SHP77 (cell line): ENCODE measurements at regions not wholly inside any gene's neighbourhood (a gene's known extent, or its start where the extent isn't known, plus 50 kb on each side); places are given as distances from the start of the nearest gene placed in this dataset.
"Not testable (repeated sequence)": the region's sequence is repeated elsewhere in the genome, so short reads cannot be mapped to it uniquely, and the experiment has no call there.

ENCODE experiments used
- DNase-seq, 2 experiments: peaks; one replicate each; lab custom pipeline; 2025; lab: John Stamatoyannopoulos, UW

DNA sequence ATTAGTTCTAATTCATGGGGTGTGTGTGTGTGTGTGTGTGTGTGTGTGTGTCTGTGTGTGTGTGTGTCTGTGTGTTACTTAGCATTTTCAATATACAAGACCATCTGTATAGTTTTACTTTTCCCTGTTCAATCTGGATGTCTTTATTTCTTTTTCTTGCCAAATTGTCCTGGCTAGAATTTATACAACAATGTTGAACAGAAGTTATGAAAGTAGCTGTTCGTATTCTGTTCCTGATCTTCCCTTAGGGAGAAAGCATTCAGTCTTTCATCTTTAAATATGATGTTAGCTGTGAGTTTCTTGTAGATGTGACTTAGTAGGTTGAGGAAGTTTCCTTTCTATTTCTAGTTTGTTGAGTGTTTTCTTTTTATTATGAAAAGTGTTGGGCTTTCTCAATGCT is 101.0 kb upstream of the ADRA1D start:
- DNase-seq = no peak

DNA sequence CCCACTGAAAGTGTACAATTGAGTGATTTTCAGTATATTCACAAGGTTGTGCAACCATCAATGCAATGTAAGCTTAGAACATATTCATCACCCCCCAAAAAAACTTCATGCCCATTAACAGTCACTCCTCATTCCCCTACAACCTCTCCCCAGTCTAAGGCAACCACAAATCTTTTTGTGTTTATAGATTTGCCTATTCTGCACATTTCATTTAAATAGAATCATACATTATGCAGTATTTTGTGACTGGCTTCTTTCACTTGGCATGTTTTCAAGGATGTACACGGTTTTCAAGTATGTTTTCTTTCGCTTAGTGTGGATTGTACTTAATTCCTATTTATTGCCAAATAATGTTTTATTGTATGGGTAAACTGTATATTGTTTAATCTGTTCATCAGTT is 95.6 kb upstream of the ADRA1D start:
- no peak for DNase-seq

DNA sequence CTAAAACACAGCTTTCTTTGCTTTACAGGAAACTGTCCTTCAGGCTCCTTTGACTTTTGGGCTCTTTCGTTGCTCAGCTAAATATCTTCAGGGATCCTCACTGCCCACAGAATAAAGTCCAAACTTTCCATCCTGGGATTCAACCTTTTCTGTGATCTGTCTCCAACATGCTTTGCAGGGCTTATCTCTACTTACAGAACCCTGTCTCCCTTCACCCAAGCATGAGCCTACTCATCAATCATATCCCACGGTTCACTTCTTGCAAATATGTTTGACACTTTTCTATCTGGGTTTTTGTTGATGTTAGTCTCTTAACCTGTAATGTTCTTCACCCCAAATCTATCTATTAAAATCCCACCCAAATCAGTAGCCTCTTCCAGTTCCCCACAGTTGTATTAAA is 93.5 kb upstream of the ADRA1D start:
- DNase-seq = no peak

DNA sequence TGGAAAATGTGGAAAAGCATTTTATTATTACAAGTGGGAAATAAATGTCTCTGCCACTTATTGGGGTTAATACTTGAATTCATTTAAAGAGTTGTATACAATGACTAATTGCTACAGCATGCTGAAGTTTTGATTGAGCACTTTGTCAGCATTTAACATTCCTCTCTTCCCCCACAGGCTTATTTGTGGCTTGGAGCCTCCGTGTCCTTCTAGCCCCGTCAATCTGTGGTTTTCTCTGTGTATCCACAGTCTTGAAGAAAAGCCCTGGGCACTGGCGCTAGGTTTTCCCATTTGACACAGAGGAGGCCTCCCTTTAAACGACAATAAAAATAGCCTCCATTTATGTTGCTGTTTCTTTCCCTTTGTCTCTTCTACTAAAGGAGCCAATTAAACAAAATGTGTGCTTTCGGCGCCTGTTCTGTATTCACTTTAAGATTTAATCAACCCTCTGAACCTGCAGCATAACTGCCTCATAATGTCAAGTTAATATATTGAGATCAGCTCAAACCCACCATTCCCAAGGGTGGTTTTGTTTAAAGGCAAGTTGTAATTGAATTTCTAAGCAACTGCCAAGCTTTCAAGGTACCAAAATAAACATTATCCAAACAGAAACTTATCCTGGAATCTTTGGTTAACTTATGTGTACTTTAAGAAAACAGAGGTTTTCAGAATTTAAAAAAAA is 92.9 kb upstream of the ADRA1D start:
- DNase-seq = no peak

DNA sequence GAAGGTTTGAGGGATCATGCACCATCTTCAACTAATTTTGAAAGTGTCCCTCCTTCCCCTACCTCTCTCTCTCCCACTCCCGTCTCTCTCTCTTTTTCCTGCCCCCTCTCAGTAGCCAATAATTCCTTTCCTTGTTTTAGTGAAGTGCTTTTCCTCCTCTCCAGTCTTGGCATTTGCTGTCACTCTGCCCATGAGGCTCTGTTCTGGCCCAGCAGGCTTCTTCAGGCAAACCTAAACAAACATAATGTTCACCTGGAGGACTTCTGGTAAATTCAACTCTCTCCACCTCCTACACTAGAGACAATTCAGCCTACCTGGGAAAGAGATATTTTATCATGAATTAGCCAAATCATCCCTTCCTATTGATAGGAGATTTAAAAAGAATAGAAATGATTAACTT is 86.6 kb upstream of the ADRA1D start:
- no peak for DNase-seq

DNA sequence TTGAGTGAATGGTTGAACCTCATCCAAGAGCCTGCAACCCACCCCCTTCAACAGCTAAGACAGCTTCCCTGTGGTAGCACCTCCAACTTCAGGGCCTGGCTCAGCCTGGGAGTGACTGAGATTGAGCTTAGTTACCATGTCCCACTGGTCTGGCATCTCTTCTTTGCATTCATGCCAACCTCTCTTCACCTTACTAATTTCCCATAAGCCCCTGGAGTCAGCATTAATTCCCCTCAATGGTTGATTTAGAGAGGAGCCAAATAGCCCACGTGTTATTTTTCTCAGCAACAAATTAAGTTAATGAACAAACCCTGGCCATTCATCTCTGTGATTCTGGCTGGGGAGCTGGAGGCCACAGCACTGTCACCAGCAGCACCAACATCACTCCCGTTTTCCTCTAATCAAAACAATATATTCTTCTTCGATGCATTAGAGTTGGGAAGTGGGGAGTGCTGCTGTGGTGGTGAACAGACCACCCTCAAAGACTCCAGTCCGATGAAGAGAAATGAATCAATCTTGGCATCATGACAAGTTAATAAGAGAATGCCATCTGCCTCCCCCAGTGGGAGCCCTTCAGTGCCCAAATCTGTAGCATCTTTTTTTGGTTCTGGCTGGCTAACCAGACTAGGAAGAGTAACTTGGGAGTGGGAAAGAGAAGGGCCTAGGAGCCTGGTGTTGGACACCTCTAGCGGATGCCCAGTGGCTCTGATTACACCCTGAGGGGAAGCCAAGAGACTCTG is 83.2 kb upstream of the ADRA1D start:
- DNase-seq = no peak

DNA sequence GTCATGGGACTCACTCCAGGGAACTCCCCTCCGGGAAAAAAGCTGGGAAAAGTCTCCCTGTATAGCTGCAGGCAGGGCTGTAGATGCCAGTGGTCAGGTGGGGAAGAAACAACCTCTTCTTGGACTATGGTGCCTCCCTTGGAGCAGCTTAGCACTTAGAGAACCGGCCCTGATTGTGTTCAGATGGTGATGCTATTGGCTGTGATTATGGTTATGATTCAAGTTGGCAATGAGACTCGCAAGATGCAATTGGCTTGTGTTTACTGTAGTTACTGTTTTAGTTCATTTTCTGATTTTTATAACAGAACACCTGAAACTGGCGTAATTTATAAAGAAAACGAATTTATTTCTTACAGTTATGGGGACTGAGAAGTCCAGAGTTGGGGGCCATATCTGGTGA is 80.9 kb upstream of the ADRA1D start:
- no peak for DNase-seq

DNA sequence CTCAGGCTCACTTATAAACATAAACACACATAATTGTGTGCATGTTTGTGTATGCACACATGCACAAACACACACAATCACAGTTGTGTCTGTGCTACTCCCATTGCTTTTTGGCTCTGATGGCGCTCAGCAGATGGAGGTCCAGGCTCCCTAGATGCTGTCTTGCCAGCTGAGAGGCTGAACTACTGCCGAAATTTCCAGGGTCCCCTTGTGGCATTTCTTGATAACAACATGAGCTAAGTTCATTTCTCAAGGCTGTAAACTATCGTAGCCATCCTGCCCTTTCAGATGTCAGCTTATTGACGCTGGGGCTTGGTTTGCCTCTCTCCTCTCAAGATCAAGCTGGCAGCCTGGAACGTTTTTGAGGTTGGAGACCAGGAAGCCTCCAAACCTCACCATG is 80.1 kb upstream of the ADRA1D start:
- no peak for DNase-seq

DNA sequence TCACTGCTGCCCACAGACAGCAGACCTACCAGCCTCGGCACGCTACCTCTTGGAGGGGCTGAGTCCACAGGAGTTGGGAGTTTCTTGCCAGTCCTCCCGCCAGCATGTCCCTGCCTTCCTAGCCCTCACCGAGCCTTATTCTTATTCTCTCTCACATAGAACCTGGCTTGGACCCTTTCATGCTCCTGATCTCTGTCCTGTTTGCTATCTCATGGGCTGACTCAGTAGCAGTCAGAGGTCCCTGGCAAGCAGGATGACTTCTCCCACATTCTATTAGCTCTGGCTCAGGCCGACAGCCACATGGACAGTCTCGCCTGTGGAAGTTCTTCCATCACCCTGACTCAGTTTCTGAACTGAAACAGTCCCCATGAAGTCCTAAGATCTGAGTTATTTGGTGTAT is 79.5 kb upstream of the ADRA1D start:
- DNase-seq = no peak

DNA sequence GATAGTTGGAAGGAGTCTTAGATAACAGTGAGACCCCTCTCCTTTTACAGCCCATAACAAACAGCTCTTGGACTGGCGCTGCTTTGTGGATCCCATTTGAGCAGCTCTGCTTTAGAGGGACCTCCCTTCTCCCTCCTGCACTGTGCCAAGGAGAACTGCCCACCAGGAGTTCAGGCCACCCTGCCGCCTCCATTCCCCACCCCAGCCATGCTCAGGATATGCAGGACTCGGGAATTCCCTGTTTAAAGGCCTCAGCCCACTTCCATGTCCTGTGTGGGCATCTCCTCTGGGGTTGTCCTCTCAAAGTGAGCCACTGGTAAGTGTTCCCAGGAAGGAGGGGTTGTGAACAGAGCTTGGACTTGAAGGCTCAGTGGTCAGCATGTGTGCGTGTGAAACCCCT is 78.9 kb upstream of the ADRA1D start:
- no peak for DNase-seq

DNA sequence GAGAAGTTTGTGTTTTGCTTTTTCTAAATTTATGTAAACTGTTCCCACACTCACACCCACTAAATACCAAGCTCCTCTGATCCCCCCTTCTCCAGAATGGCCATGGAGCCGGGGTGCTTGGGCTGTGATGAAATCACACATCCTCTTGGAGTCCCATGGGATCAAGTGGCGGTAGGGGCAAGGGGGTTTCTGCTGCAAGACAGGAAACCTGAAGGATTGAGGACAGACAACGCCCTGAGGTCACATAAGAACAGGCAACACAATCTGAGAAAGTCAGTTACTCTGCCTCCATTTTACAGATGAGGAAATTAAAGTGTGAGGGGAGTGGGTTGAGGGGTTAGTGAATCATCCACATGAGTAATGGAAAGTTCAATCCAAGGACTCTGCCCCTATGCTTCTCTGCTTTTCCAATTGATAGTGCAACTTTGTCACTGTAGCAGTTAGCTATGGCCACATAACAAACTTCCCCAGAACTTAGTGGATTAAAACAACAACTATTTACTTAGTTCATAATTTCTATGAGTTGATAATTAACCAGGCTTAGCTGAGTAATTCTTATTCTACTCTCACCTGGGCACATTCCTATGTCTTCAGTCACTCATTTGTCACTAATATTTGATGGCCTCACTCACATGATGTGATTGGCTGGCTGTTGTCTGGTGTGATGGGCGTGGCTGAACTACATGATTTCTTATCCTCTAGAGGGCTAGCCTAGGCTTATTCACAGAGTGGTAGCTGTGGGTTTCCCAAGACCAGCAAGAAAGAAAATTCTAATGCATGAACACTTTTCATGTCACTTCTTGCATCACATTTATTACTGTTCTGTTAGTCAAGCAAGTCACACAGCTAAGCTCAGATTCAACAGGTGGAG is 77.3 kb upstream of the ADRA1D start:
- DNase-seq = no peak

DNA sequence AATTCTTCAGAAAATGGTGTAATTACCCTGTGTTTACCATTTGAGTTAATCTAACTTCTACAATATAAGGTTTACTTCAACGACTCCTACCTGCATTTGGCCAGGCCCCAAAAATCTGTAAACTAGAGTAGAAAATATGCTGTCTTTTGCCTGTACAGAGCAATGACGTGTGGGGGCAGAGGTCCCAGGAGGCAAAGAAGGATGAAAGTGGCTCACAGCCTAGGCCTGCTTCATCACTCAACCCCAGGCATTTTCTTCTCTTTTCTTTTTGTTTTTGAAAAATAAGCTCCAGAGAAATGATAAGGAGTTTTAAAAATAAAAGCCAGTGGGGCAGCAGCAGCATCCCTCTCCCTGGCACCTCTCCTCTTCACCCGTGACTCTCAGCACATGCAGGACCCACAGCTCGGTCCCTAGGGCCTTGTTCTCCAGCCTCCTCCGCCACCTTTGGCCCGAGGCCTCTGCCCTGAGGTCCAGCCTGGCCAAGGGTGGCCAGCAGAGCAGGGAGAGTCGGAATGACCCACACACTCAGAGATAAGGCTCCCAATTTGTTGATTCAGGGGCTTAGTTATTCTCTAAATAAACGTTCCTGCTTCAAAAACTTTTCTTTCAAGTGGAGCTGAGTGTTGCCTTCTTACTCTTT is 76.6 kb upstream of the ADRA1D start:
- DNase-seq = no peak

DNA sequence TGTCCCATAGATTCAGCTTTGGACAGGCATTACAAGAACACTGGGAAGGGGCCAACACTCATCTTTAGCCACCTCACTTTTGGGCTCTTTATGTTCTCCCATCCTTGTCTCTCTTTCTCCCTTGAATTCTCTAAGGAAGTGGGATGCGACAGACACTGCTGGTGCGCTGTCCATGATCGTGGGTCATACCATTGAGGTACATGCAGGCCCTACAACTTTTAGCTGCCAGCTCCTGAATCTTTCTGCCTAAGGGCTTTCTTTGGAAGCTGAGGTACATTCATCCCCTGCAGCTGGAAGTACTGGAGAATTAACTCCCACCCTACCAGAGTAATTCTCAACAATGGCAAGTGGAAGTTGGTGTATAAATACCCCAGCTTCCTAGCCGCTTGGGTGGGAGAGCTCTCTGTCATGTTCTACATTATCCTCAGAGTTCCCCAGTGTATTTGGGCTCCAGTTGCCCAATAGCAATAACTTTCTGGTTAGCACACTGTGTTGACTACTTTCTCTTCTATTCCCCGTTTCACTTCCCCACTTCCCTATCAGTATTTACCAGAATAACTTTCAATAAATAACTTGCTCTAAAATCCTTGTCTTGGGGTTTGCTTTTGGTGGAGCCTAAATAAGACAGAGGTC is 75.6 kb upstream of the ADRA1D start:
- no peak for DNase-seq

DNA sequence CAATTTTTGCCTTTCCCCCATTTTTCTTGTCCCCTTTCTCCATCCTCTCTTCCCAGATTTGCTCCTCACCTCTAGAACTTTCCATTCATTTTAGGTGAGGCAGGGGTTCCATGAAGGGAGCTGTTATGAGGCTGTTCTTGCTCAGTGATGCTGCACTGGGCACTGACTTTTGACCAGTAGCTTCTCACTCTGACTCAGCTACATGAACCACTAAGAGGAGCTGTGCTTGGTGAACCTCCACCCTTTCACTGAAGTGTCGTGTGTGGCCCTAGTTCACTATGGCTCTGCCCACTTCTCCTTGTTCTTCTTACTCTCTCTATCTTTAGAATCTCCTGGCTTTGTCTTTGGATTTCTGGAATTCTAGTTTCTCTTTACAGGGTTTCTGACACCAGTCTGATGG is 73.4 kb upstream of the ADRA1D start:
- DNase-seq = no peak

DNA sequence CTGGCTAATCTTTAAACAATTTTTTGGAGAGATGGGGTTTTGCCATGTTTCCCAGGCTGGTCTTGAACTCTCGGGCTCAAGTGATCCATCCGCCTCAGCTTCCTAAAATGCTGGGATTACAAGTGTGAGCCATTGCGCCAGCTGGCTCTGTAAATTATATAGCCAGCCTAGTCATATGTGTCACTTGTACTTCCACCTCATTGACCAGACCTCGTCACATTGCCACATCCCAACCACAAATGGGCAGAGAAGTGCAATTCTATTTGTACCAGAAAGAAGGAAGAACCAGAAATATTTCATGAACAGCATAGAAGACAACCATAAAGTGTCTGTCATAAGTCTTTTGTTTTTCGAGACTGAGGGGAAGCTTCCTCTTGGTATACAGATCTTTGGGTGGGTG is 71.2 kb upstream of the ADRA1D start:
- DNase-seq = no peak

DNA sequence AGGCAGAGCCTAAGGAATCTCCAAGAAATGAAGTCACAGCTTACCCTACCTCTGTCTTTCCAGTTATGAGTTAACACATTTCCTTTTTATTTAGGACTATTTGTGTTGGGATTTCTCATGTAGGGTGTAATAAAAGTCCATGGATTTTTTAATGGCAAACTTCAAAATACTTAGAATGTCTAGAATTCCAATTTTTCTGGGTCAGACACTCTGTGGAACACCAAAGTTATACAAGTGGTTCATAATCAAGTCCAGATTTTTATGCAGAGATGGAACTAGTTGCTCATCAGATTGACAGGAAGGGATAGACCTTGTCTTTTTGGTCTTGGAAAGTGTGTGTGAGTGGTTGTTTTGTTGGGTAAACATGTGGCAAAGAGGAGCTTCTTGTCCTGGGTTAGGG is 69.8 kb upstream of the ADRA1D start:
- DNase-seq = no peak

DNA sequence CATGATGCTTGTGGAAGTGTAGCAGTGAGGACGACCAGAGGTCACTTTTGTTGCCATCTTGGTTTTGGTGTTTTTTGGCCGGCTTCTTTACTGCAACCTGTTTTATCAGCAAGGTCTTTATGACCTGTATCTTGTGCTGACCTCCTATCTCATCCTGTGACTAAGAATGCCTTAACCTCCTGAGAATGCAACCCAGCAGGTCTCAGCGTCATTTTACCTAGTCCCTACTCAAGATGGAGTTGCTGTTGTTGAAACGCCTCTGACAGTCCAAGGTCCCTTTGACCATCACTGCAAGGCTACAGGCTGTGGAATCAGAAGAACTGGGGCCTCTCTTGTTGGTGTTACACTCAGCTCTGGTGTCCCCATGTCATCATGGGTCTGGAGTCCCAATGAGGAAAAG is 61.5 kb upstream of the ADRA1D start:
- not testable (repeated sequence) for DNase-seq

DNA sequence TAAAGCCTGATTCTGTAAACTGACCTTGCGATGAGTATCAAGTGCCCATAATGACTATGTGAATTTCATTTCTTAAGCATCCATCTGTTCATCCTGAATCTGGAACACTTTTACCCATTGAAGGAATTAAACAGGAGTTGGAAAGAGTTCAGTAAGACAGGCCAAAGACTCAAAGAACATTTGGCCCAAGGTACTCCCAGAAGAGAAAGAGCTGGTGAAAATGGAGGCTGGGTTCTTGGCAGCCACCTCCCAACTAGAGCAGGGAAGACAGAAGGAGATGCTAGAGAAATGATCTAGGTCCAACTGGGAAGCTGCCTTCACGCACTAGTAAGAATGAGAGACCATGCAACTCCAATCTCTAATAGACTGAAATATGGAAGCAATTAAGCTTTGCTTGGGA is 57.1 kb upstream of the ADRA1D start:
- DNase-seq = no peak

DNA sequence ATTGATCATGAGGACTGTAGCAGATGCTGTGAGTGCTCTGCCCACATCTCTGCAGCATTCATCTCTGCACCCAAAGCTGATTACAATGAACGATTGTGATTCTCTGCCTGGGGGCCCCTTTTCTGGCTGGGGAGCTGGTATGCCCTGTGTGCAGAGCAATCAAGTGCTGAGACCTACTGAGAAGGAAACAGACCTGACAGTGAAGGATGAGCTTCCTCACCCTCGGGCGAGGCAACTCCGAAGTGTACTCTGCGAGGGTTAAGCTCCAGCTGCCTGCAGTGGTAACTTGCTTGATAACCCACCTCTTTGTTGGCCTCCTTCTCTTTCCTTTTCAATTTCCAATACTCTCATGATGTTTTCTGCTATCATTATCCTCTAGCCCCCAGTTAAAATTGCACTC is 56.0 kb upstream of the ADRA1D start:
- DNase-seq = no peak

DNA sequence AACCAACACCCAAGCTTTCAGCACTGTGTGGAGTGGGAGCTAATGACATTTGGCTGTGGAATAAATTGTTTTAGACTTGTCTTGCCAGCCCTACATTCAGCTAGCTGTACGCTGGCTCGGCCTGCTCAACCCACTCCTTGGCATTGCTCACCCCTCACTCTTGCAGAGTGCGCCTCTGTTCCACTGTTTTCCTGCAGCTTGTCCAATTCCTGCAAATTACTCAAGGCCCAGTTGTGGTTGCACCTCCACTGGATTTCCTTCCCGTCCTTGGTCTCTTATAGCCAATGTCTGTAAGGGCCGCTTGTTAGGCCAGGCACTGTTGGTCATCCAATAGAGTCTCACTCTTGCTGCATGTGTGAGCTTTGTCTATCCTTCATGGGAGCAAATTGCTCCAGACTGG is 55.5 kb upstream of the ADRA1D start:
- DNase-seq = no peak

DNA sequence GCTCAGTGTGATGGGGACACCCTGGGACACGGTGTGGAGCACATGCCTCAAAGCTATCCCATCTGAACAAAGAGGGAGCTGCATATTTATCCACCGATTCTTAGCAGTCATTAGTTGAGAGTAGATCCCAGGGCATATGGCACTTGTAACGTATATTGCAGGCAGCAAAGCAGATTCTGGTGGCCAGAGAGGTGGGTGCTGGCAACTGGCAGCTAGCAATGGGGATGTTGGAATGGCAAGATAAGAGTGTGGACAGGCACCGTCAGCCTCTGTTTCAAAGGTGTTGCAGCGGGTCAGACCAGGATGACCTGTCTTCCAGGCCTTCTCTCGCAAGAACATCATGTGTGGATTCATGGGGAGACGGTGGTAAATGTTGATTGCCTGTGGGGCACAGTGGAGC is 54.0 kb upstream of the ADRA1D start:
- no peak for DNase-seq

DNA sequence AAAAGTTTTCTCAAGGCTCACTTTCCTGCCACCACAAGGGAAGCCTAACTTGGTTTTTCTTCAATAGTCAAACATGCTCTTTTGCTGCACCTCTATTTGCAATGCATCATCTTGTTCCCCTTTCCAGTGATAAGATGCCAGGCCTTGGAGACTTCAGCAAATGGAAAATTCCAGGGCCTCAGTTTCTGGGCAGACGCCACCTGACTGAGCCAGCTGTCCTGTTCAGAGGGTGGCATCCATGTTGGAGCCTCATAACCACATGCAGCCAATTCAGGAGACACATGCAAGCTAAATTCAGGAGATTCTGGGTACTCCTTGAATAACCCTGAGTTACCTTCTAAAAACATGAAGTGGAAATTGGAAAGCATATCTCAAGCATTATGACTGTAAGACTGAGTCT is 51.8 kb upstream of the ADRA1D start:
- DNase-seq = no peak
